Ovary (tissue), 7 donors: ENCODE measurements at regions not wholly inside any gene's neighbourhood (a gene's known extent, or its start where the extent isn't known, plus 50 kb on each side); places are given as distances from the start of the nearest gene placed in this dataset.

Experiments used
- DNase-seq, 5 donors: peaks; one replicate each; pipeline ENCODE4 v3.0.0-alpha.2; 2019 to 2020
- H3K27ac ChIP-seq, 2 donors: fragments of 200-600 bp; one replicate each; pipeline versions ENCODE4 v1.5.1 to v1.8.0; 2019 to 2022
- H3K27me3 ChIP-seq: fragments of 200-600 bp; one replicate; pipeline ENCODE4 v1.8.0; 2022
- H3K36me3 ChIP-seq: fragments of 200-600 bp; sonication (generic); one replicate; pipeline ENCODE4 v1.5.1; 2019
- H3K4me1 ChIP-seq: one replicate; pipeline ENCODE4 v1.8.1; 2013; ENCODE audit warnings: mild to moderate bottlenecking, moderate library complexity; ENCODE audit not compliant: insufficient read depth
- H3K4me3 ChIP-seq: fragments of 200-600 bp; sonication (generic); one replicate; pipeline ENCODE4 v1.5.1; 2017
- H3K9me3 ChIP-seq, 2 donors: fragments of 200-600 bp in 1 of 2; sonication (generic) in 1 of 2; one replicate each; pipeline versions ENCODE4 v1.5.1 to v1.8.1; 2013 to 2019; ENCODE audit warnings: mild to moderate bottlenecking in 1 of 2, moderate library complexity in 1 of 2
- EP300 ChIP-seq: sonication (generic); formaldehyde crosslinking; IDR thresholded peaks from one replicate; pipeline ENCODE4 v1.6.1; 2017; ENCODE audit warnings: antibody characterized with exemption
- POLR2A ChIP-seq: fragments of 450-650 bp; IDR thresholded peaks from one replicate; pipeline ENCODE4 v1.6.1; 2017; ENCODE audit warnings: antibody characterized with exemption, mild to moderate bottlenecking, moderate library complexity
- WGBS, 3 donors: extraction: QIAGEN DNeasy Blood & Tissue Kit in 1 of 3; methylation state at CpG; one replicate each; pipeline versions ENCODE4 v1.1.5 to v1.1.7; 2013 to 2017; 5-methylcytosine and 5-hydroxymethylcytosine counted together
- intact Hi-C, 4 donors: fragments of 100-400 bp; cut with DNase I; formaldehyde crosslinking; loops; one replicate each; pipeline versions ENCODE4 v1.11.0 to v1.15.1; 2022 to 2023
- TF ChIP-seq, protein P1 (sequence below), 3 donors: fragments of 450-650 bp in 2 of 3; fragments of 200-600 bp in 1 of 3; IDR thresholded peaks; one replicate each; pipeline versions ENCODE4 v1.5.1 to v1.8.0; 2016 to 2022; ENCODE audit warnings: antibody characterized with exemption in 3 of 3, mild to moderate bottlenecking in 1 of 3
- donor health status: DM: no; HTN: no; CAD: no; lungs with moderate emphysema.
- donor health status: DM: no; HTN: no; CAD: no.
- donor health status: Bipolar disorder and iron deficiency.
- donor health status: DM: no; HTN: no; CAD: no.
- donor health status: DM: yes; HTN: yes; CAD: no.

DNA sequence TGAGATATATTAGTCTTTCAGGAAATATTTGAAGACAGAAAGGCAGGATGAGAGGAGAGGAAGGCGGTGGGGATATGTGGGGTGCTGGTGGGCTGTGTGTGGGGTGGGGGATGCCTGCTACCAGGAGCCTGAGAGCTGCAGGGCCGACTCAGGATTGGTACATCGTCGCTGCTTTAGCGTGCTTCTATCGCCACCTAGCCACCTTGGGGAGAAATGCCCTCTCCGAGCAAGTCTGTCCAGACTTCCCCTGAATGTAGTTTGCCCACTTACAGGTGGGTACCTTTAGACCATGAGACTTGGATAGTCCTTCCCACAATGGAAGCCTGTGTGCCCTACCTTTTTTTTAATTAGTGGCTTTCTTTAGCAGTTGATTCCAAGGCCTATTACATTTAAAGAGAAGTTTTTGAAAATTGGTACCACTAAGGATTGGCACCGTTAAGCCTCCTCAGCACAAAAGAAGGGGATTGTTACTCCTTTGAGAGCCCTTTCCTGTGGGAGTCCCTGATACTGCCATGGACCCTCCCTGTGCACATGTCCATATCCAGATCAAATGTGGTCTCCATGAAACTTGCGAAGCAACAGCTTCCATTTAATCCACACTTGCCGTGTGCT is 114.1 kb upstream of the NDUFV2 start:
- Histone ChIP-seq H3K36me3 (no peaks in the 10 kb centered on the region), H3K4me1 (no peaks in the 10 kb centered on the region), H3K27ac (no peak overlapping the region), H3K4me3 (no peak overlapping the region), H3K27me3 (no peaks in the 10 kb centered on the region), H3K9me3 (no peaks in the 10 kb centered on the region)
- intact Hi-C loops, result loop anchor here (2.0 to 10.0 kb wide), 5 partner anchors 286 to 1976 kb away; no protein-coding TSS in a partner anchor
- TF ChIP-seq, protein P1, sequence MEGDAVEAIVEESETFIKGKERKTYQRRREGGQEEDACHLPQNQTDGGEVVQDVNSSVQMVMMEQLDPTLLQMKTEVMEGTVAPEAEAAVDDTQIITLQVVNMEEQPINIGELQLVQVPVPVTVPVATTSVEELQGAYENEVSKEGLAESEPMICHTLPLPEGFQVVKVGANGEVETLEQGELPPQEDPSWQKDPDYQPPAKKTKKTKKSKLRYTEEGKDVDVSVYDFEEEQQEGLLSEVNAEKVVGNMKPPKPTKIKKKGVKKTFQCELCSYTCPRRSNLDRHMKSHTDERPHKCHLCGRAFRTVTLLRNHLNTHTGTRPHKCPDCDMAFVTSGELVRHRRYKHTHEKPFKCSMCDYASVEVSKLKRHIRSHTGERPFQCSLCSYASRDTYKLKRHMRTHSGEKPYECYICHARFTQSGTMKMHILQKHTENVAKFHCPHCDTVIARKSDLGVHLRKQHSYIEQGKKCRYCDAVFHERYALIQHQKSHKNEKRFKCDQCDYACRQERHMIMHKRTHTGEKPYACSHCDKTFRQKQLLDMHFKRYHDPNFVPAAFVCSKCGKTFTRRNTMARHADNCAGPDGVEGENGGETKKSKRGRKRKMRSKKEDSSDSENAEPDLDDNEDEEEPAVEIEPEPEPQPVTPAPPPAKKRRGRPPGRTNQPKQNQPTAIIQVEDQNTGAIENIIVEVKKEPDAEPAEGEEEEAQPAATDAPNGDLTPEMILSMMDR (IDR thresholded peaks at IDR 0.05), result peak; percentile 30 to 53 (median 36)
- no peak for TF ChIP-seq EP300
- no peak for TF ChIP-seq POLR2A
- WGBS, 3 donors, result 24 to 29% (median 28%) methylated on average over 10 of the region's 10 CpGs
- peak; percentile 27 to 60 (median 49) for DNase-seq

DNA sequence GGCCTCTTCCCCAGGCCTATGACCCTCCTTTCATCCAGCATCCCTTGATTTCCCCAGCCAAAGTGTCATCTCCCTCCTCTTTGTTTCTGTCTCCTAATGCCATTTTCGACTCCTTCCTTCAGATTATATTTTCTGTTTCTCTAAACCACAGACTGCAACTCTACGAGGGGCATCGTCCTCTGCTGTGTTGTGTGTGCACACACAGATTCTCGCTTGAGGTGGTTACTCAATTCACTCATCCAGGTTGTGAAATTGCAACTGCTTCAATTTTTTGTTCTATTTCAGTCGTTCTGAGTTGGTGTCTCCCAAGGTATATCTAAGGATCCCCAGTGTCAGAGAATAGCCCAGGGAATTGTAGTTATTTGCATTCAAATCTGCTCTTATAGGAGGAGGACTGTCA is 113.5 kb upstream of the NDUFV2 start:
- WGBS, 3 donors, result 72 to 79% (median 79%) methylated on average over 5 of the region's 5 CpGs
- no peaks in the 10 kb centered on the region for H3K9me3 ChIP-seq
- intact Hi-C loops, result loop anchor here (2.0 to 10.0 kb wide), 5 partner anchors 287 to 1977 kb away; no protein-coding TSS in a partner anchor
- no peaks in the 10 kb centered on the region for H3K36me3 ChIP-seq
- H3K4me3 ChIP-seq, result no peak overlapping the region
- no peaks in the 10 kb centered on the region for H3K4me1 ChIP-seq
- DNase-seq, result no peak
- H3K27ac ChIP-seq, result no peak overlapping the region
- H3K27me3 ChIP-seq, result no peaks in the 10 kb centered on the region
- TF ChIP-seq, protein P1 (IDR thresholded peaks at IDR 0.05), result no peak
- TF ChIP-seq POLR2A, result no peak
- TF ChIP-seq EP300, result no peak

DNA sequence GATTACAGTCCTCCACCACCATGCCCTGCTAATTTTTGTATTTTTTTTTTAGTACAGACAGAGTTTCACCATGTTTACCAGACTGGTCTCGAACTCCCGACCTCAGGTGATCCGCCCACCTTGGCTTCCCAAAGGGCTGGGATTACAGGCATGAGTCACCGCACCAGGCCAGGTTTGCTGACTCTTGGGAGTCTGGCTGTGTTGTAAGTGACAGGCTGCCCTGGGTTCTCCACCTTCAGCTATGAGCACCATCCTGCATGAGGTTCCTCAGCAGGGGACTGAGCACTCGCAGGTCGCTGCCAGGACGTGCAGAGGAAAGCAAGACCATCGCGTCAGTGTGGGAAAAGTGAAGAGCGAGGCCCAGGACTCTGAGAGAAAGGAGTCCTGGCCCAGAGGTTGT is 112.6 kb upstream of the NDUFV2 start:
- no peak overlapping the region for H3K4me3 ChIP-seq
- no peaks in the 10 kb centered on the region for H3K36me3 ChIP-seq
- H3K4me1 ChIP-seq, result no peaks in the 10 kb centered on the region
- no peaks in the 10 kb centered on the region for H3K9me3 ChIP-seq
- intact Hi-C loops, result loop anchor here (2.0 to 10.0 kb wide), 5 partner anchors 288 to 1978 kb away; no protein-coding TSS in a partner anchor
- no peak for TF ChIP-seq POLR2A
- TF ChIP-seq EP300, result no peak
- TF ChIP-seq, protein P1 (IDR thresholded peaks at IDR 0.05), result no peak
- no peak overlapping the region for H3K27ac ChIP-seq
- 81 to 85% (median 81%) methylated on average over 10 of the region's 10 CpGs for WGBS, 3 donors
- no peaks in the 10 kb centered on the region for H3K27me3 ChIP-seq
- DNase-seq, result no peak

DNA sequence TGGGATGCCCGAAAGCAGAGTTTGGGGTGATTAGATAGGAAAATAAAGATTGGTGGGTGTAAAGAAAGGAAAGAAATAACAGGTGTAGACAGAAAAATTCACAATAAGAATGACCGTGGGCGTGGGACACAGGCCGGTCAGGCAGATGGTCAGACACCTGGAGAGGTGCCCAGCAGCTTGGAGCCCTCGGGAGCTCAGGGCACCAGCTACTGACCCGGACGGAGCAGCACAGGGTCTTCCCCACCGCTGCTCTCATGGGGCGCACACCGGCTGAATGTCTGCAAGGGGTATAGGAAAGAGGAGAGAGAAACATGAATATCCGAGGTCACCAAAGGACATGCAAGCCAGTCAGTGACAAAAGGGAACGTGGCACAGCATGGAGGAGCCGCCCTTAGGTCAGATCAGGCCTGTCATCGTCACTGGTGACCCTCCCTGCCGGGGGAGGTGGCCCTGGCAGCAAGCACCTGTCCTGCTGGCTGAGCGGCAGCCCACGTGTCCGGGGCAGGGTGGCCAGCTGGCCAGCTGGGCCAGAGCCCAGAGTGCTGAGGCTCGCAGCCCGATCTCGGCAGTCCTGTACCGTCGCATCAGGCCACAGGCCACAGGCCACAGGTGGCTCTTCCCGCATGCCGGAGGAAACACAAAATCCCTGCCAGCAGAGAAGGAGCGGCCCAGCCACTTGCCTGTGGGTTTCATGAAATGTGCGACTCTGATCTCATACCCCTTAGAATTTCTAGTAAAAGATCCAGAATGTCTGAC is 112.0 kb upstream of the NDUFV2 start:
- Histone ChIP-seq H3K36me3 (no peaks in the 10 kb centered on the region), H3K27me3 (no peaks in the 10 kb centered on the region), H3K4me1 (no peaks in the 10 kb centered on the region), H3K27ac (no peak overlapping the region), H3K4me3 (no peak overlapping the region), H3K9me3 (no peaks in the 10 kb centered on the region)
- no peak for TF ChIP-seq EP300
- TF ChIP-seq, protein P1 (IDR thresholded peaks at IDR 0.05), result no peak
- TF ChIP-seq POLR2A, result no peak
- intact Hi-C loops, result no loop called here
- DNase-seq, result peak in 2 of 5 donors; percentile 19 to 36
- WGBS, 3 donors, result 32 to 55% (median 41%) methylated on average over 27 of the region's 27 CpGs
